Daoy (cell line): ENCODE measurements at regions not wholly inside any gene's neighbourhood (a gene's known extent, or its start where the extent isn't known, plus 50 kb on each side); places are given as distances from the start of the nearest gene placed in this dataset.
A peak's percentile ranks its signal among the peaks of the same experiment; 100 is the strongest.
"Not testable (repeated sequence)": the region's sequence is repeated elsewhere in the genome, so short reads cannot be mapped to it uniquely, and the experiment has no call there.

ENCODE experiments used
- DNase-seq: peaks from one replicate; pipeline ENCODE4 v3.0.0-alpha.2; 2015; ENCODE audit warnings: low read depth

GRCh38 chr5:29485333-29485732 lies 1708.2 kb upstream of the CDH6 start:
- DNase-seq, result no peak

GRCh38 chr5:29469581-29469980 lies 1723.9 kb upstream of the CDH6 start:
- DNase-seq, result no peak

- no peak for DNase-seq
These were observed 1731.2 kb upstream of the CDH6 start for GRCh38 chr5:29462241-29462640.

GRCh38 chr5:29460971-29461559 lies 1732.4 kb upstream of the CDH6 start:
- no peak for DNase-seq

- not testable (repeated sequence) for DNase-seq
These were observed 1742.5 kb upstream of the CDH6 start for GRCh38 chr5:29451004-29451403.

GRCh38 chr5:29414681-29415080 lies 1778.8 kb upstream of the CDH6 start:
- no peak for DNase-seq

- DNase-seq, result no peak
These were observed 1780.5 kb upstream of the CDH6 start for GRCh38 chr5:29412979-29413378.

GRCh38 chr5:29402270-29402669 lies 1791.2 kb upstream of the CDH6 start:
- no peak for DNase-seq

- no peak for DNase-seq
These were observed 1803.5 kb upstream of the CDH6 start for GRCh38 chr5:29389993-29390392.

- DNase-seq, result no peak
These were observed 1806.1 kb upstream of the CDH6 start for GRCh38 chr5:29387384-29387783.

GRCh38 chr5:29382780-29383179 lies 1810.7 kb upstream of the CDH6 start:
- DNase-seq, result no peak

GRCh38 chr5:29380029-29380428 lies 1813.5 kb upstream of the CDH6 start:
- no peak for DNase-seq

GRCh38 chr5:29379619-29380018 lies 1813.9 kb upstream of the CDH6 start:
- DNase-seq, result no peak

- no peak for DNase-seq
These were observed 1815.4 kb upstream of the CDH6 start for GRCh38 chr5:29378104-29378503.

- DNase-seq, result no peak
These were observed 1823.2 kb upstream of the CDH6 start for GRCh38 chr5:29370248-29370647.

GRCh38 chr5:29367176-29367833 lies 1826.2 kb upstream of the CDH6 start:
- DNase-seq, result no peak

GRCh38 chr5:29351170-29351569 lies 1842.3 kb upstream of the CDH6 start:
- no peak for DNase-seq

GRCh38 chr5:29337030-29337429 lies 1856.5 kb upstream of the CDH6 start:
- DNase-seq, result no peak

- DNase-seq, result no peak
These were observed 1871.9 kb upstream of the CDH6 start for GRCh38 chr5:29321591-29321990.

- no peak for DNase-seq
These were observed 1884.1 kb upstream of the CDH6 start for GRCh38 chr5:29309359-29309758.

- DNase-seq, result no peak
These were observed 1886.0 kb upstream of the CDH6 start for GRCh38 chr5:29307478-29307877.

GRCh38 chr5:29304545-29304944 lies 1888.9 kb upstream of the CDH6 start:
- no peak for DNase-seq

- DNase-seq, result peak; percentile 0
These were observed 1896.9 kb upstream of the CDH6 start for GRCh38 chr5:29296548-29296947.

- no peak for DNase-seq
These were observed 1915.8 kb upstream of the CDH6 start for GRCh38 chr5:29277642-29278041.
